ENCODE measurements at regions not wholly inside any gene's neighbourhood (a gene's known extent, or its start where the extent isn't known, plus 50 kb on each side); places are given as distances from the start of the nearest gene placed in this dataset.
"Not testable (repeated sequence)": the region's sequence is repeated elsewhere in the genome, so short reads cannot be mapped to it uniquely, and the experiment has no call there.

- DNase-seq = no peak
Measured at GRCh38 chrX:94041881-94042280, 367.9 kb downstream of the FAM133A start.

- DNase-seq = no peak
Measured at GRCh38 chrX:94045724-94046123, 371.7 kb downstream of the FAM133A start.

GRCh38 chrX:94051926-94052325 is 377.9 kb downstream of the FAM133A start:
- DNase-seq = no peak

DNA sequence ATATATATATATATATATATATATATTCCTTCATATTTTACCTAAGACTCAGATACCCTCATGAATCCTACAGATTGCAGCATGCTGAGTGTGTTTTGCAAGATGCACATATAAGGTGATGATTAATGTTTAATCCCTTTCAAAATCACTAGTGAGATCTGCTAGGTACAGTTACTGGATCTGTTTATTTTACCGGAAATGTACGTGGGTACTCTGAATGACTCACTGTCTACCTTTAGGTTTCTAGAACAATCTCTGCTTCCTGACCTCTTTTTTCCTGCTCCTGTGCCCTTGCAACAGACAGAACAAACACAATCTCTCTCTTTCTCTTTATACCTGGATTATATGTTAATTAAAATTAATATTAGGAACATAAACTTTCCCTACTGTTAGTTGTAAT is 379.6 kb downstream of the FAM133A start:
- peak; percentile 86 for DNase-seq

DNA sequence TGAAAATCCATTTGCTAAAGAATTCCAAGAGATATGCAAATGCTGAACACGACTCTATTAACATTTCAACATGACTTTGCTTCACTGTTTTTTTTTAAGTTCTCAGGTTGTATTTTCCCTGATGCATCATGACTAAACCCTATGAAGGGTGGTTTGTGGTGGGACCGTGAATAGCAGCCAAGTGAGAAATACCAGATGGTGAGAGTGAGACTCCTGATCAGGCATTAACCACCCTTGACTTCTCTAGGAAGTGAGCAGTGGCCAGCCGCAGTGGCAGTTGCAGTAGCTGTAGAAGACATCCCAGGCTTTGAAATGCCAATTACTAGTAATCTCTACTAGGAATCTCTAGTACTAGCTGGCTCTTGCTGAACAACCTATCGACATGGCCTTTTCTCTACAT is 383.4 kb downstream of the FAM133A start:
- DNase-seq = peak; percentile 4

- DNase-seq = peak; percentile 78
Measured at GRCh38 chrX:94058728-94059382, 384.8 kb downstream of the FAM133A start.

DNA sequence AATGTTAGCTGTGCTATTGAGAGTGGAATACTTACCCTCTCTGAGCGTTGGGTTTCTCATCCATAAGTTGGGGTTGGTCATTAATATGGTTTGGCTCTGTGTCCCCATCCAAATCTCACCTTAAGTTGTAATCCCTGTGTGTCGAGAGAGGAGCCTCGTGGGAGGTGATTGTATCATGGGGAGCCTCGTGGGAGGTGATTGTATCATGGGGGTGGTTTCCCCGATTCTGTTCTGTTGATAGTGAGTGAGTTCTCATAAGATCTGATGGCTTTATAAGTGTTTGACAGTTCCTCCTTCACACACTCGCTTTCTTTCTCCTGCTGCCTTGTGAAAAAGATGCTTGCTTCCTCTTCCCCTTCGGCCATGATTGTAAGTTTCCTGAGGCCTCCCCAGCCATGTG is 391.1 kb downstream of the FAM133A start:
- DNase-seq = no peak

GRCh38 chrX:94089149-94089548 is 415.1 kb downstream of the FAM133A start:
- no peak for DNase-seq

DNA sequence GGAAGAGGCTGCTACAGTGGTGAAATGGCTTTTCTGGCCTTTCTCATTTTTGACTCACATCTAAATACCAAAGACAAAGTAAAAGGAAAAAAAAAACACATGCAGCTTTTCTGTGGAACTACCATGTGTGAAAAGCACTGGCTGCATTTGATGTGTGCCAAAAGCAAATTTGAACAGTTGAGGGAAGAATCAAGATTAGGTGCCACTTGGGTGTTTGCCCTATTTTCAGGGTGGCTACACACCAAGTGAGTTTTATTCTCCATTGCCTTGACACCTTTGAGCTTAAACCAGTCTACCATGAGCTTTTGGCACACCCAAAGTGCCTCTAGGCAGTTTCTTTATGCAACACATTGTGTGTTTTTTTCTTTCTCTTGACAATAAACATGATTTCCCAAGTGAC is 423.9 kb downstream of the FAM133A start:
- no peak for DNase-seq

- DNase-seq = peak; percentile 43
Measured at GRCh38 chrX:94107981-94108380, 434.0 kb downstream of the FAM133A start.

- DNase-seq = no peak
Measured at GRCh38 chrX:94114362-94114761, 440.4 kb downstream of the FAM133A start.

GRCh38 chrX:94121799-94122198 is 447.8 kb downstream of the FAM133A start:
- DNase-seq = no peak

GRCh38 chrX:94123062-94123461 is 449.1 kb downstream of the FAM133A start:
- no peak for DNase-seq

DNA sequence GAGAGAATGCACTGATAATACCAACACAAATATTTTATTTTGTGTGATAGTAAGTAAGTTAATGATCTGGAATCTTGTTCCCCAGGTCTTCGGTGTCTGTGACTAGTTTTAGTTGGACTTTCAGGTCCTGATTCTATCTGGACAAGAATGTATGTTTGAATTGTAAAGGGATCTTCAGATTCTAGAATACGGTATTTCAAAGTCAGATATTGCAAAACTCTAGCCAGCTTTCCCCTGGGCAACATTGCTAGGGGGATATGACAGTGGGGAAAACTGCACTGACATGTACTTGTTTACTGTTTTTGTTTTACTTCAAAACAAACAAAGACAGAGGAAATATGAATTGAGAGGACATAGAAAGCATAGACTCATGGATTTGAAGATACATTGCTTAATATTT is 489.0 kb downstream of the FAM133A start:
- DNase-seq = no peak

- DNase-seq = peak; percentile 74
Measured at GRCh38 chrX:94178145-94178788, 504.3 kb downstream of the FAM133A start.

DNA sequence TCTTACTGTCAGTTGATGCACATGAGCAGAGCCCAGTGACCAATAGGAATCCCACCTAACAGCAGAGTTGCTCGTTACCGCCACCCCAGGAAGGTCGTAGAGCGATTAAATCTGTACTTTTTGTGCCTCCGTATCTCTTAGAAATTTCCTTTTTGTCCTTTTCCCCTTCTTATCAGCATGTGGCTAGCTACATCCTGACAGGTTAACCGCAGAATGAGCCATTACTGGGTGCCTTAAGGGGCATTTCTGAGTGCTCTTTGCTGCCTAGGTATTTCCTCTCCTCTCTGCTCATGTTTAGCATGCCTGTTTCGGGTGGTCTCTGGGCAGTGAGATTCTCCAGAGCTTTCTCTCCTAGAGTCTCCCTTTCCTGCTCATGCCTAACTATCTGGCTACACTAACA is 530.5 kb downstream of the FAM133A start:
- no peak for DNase-seq

DNA sequence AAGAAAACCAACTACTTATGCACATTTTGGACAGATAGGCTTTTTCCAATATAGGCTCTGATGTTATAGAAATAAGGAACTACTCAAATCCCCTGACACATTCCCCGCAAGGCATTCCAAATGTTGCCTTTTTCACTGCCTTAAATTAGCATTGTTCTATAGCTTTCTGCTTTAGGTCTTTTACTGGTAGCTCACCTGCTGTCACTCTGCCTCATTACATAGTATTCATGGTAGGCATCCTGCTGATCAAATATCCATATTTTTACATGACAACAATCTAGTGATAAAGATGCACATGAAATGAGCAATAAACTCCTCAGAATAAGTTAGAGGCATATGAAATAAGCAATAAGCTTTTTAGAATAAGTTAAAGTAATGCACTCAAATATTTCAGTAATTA is 542.7 kb downstream of the FAM133A start:
- DNase-seq = no peak

DNA sequence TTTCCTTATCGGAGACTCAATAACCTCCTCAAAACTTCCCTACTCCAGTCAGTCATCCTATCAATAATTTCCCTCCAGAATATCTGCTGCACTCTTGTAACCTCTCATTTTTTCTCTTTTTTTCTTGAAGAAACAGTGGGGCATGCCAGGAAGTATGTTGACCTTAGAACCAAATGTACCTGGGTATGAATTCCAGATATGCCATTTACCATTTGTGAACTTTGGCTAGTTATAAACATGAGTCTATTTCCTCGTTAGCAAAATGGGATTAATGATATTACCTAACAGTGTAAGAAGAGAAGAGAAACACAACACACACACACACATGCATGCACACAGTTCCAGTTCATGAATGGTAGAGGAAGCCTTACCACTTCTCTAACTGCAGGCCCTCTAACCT is 578.2 kb downstream of the FAM133A start:
- no peak for DNase-seq

GRCh38 chrX:94256396-94256795 is 582.4 kb downstream of the FAM133A start:
- DNase-seq = peak; percentile 2

- no peak for DNase-seq
Measured at GRCh38 chrX:94265323-94265722, 591.3 kb downstream of the FAM133A start.

GRCh38 chrX:94288325-94288724 is 614.3 kb downstream of the FAM133A start:
- DNase-seq = peak; percentile 43

DNA sequence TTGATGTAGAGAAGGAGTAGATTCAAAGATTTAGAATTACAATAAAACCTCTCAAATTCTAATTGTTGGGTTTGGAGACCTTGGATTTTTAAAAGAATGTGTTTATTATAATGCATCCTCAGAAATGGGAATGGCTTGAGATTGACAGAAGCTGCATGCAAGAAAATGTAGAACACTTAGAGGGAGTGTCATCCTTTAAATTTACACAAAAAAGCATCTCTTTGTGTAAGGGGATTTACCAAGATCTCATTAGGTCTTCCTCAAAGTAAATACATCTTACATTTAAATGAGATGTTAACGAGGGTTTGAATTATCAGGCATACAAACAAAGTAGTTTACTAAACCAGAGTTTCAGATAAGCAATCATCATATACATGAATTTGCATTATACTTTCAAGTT is 615.0 kb downstream of the FAM133A start:
- no peak for DNase-seq

- DNase-seq = no peak
Measured at GRCh38 chrX:94302446-94302845, 628.4 kb downstream of the FAM133A start.

DNA sequence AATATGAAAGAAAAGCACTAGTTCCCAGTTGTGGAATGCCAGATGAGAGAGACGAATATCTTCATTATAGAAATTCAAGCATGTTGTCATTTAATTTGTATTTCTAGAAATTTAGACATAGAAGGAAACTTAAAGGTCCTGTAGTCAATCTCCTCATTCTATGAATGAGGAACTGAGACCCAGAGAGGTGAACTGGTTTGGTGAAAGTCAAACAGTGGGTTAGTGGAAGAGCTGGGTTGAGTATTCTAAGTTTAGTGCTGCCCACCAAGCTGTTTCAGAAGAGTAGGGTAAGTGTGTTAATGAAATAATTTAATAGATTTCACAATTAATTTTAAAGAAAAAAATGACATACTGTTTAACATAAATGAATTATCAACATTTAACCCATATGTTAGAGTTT is 655.2 kb downstream of the FAM133A start:
- no peak for DNase-seq

GRCh38 chrX:94341730-94342129 is 667.7 kb downstream of the FAM133A start:
- not testable (repeated sequence) for DNase-seq
